HG02571 (cell line): ENCODE measurements at regions not wholly inside any gene's neighbourhood (a gene's known extent, or its start where the extent isn't known, plus 50 kb on each side); places are given as distances from the start of the nearest gene placed in this dataset.
A peak's percentile ranks its signal among the peaks of the same experiment; 100 is the strongest.
"Not testable (repeated sequence)": the region's sequence is repeated elsewhere in the genome, so short reads cannot be mapped to it uniquely, and the experiment has no call there.

ENCODE experiments used
- ATAC-seq: cut with Tn5 transposase; IDR thresholded peaks from one replicate; pipeline ENCODE4 v1.9.1; 2021; ENCODE audit warnings: mild to moderate bottlenecking, moderate library complexity; ENCODE audit not compliant: unreplicated experiment

DNA sequence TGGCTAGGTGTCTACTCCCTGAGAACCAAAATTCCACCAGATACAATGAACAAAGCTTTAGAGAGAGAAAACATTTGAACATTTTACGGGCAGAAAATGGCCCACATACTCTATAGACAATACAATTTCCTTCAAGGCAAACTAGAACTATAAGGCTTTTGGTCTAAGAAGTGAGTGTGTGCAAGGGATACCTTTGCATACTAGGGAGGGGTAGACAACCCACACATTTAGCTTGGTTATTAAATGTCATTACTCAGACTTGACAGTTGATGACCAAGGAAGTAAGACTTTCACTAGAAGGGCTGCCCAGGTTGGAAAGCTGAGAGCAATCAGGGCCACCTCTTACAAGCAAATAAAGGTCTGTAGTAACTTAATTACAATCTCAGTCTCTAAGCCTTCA, 64.0 kb upstream of the PLEKHM1 start:
- ATAC-seq, result not testable (repeated sequence)

DNA sequence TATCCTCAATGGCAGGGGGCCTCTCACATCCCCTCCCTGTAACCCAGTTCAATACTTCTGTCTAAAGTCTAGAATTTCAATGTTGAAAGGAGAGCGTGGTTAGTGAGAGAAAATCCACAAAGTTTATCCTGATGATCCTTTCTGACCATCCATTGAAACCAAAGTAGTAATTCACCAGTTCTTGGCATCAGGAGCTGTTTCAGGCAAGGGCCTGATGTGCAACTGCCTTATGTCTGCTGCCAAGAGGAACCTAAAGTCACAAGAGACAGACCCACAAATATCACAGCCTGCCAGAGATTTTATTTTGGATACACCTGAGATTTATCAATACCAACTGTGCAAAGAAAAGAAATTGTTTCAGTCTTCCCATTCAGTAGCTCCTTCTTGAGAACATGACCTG, 68.3 kb upstream of the PLEKHM1 start:
- ATAC-seq, result not testable (repeated sequence)

DNA sequence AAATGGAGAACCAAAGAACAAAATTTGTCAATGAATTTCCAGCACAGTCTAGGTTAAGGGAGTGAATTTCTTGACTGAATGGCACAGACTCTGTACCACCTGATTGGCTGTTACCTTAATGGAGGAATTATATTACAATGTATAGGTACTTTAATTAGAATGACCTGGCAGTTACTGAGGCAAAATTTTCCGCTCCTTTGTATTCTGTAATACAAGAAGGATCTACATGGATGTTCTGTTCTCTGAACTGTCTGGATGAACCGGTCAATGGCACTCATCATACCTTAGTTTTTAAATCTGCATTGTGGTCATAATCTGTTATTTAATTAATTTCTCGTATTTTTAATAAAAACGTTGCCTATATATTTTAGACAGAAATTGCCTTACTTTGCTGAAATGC, 72.3 kb upstream of the PLEKHM1 start:
- not testable (repeated sequence) for ATAC-seq

DNA sequence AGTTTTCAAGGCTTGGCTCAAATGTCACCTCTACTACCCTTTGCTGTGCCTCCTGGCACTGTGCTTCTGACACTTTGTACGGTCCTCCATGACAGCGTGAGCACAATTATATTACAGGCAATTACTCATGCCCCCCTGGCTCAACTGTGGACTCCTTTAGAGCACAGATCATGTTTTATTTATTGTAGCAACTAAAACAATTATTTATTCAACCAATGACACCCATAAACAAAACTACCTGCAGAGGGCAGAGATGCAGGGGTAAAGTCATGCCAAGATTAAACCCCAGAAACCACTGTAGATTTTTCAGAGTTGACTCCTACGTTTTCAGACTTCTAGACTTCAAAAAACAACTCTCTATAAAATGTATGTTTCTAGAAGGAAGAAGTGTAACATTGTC, 72.8 kb upstream of the PLEKHM1 start:
- ATAC-seq, result not testable (repeated sequence)

DNA sequence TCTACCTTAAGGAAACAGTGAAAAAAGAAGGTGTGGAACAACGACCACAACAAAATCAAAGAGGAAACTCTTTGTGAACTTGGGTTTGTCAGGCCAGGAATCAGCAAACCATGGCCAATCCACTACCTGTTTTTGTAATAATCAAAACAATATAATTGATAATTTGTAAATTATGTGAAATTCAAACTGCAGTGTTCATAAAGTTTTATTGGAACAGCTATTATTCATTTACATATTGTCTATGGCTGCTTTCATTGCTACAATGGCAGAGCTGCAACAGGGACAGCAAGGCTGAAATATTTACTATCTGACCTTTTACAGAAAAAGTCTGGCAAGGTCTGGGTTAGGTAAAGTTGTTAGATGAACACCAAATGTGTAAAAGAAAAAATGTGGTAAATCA, 77.8 kb upstream of the PLEKHM1 start:
- not testable (repeated sequence) for ATAC-seq

DNA sequence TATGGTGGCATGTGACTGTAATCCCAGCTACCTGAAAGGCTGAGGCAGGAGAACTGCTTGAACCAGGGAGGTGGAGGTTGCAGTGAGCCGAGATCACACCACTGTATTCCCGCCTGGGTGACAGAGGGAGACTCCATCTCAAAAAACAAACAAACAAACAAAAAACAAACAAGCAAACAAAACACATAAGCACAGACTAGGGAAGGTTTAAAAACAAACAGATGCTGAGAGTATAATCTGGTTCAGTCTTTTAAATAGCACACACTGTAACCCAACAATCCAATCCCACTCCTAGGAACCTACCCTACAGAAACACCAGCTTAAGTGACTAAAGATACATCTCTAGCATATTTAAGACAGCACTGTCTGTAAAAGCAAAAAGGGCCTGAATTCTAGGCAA, 82.8 kb upstream of the PLEKHM1 start:
- ATAC-seq, result not testable (repeated sequence)

DNA sequence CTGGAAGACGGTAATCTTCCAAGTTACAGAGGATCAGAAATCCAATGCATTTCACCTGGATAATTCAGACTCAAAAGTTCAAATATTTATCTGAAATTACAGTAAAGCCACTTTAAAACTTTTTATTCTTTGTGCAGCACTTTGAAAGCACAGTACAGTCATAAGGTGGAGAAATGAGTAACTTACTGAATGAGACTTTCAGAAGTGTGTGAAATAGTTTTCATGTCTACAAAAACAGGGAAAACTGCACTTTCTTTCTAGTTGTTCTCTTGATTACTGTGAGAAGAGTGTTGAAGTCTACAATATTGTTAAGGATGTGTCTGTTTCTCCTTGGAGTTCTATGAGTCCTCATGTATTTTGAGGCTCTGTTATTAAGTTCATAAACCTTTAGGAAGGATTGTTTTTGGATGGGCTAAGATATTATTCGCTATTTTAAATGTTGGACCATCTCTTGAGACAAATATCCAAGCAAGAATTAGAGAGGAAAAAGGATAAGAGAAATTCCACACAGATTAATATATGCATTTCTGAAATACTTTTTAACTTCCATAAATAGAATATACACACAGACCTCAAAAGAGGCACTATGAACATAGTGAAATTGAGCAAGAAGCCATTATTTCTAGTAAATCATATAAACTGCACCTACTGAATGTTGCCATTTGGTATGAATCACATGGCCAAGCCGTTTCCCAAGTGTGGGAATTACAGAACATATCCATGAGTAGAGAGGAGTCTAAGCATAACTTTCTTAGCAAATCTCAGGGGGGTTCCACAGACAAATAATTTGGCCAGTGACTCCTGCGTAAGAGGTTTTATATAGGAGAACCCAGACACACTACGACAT, 83.6 kb upstream of the PLEKHM1 start:
- ATAC-seq, result no peak

DNA sequence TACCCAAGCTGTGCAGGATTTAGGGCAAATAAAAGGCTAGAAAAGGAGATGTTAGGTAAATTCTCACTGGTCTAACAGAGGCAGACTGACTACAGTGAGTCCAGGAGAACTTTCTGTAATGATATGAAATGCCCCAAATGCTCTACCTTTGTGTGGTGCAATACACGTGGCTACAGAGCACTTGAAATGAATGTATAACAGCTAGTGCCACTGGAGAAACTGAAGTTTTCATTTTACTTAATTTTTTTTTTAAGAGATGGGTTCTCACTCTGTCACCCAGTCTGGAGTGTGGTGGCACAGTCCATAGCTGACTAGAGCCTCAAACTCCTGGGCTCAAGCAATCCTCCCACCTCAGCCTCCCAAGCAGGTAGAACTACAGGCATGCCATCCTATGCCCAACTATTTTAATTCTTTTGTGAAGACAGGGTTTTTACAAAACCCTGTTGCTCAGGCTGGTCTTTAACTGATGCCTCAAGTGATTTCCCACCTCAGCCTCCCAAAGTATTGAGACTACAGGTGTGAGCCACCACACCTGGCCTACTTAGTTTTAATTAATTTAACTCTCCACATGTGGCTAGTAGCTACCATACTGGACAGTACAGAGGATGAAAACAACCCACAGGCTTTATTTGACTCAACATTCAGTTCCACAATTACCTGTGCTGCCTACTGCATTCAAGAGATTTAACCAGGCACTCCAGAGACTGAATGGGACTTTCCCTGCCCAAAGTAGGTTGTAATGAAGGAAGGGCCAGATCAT, 84.8 kb upstream of the PLEKHM1 start:
- no peak for ATAC-seq

DNA sequence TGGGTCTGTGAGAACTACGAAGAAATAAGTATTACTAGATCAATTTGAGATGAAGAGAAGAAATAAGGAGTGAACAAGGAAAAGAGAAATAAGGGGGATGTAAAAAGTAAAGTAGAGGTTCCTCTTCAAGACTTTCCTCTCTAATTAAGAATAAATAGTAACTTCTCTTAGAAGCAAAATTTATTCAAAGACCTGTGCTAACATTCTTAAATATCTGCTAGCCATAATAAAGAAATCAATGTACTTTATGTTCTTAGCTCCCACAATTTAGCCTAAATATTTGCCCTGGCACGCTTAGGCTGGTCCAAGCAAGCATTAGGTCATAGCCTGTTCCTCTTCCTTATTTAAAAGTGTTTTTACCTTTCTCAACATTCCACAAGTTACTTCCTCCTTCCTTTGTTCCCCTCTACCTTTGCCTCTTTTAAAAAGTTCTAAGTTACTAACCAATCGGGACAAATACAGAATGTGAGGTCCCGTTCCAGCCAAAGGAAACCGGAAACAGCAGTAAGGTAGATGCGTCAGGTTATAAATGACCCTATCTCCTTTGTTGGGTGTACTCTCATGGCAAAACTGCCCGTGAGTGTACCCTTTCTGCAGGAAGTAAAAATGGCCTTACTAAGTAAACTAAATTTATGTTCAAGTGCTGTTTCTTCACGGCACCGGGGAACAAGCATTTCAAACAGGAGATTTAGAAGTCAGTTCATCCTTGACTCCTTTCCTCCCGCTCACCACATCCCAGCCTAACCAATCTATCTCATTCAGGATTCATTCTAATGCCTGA, 86.2 kb upstream of the PLEKHM1 start:
- not testable (repeated sequence) for ATAC-seq

DNA sequence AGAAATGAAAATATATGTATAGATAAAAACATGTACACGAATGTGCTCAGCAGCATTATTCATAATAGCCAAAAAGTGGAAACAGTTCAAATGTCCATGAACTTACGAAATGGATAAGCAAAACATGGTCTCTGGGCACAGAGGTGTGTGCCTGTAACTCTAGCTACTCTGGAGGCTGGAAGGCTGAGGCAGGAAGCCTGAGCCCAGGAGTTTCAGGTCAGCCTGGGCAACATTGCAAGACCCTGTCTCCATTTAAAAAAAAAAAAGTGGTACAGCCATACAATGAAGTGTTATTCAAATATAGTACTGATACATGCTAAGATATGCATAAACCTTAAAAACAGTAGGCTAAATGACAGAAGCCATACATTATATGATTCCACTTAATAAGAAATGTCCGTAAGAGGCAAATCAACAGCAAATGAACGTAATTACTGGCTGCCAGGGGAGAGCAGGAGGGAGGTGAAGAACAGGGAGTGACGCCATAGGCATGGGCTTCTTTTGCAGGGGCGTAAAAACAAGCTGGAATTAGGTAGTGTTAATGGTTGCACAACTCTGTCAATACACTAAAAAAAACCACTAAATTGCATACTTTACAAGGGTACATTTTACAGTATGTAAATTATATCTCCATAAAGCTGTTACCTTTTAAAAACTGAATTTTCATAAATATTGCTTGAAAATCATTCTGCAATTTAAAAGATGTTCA, 87.2 kb upstream of the PLEKHM1 start:
- ATAC-seq, result no peak

DNA sequence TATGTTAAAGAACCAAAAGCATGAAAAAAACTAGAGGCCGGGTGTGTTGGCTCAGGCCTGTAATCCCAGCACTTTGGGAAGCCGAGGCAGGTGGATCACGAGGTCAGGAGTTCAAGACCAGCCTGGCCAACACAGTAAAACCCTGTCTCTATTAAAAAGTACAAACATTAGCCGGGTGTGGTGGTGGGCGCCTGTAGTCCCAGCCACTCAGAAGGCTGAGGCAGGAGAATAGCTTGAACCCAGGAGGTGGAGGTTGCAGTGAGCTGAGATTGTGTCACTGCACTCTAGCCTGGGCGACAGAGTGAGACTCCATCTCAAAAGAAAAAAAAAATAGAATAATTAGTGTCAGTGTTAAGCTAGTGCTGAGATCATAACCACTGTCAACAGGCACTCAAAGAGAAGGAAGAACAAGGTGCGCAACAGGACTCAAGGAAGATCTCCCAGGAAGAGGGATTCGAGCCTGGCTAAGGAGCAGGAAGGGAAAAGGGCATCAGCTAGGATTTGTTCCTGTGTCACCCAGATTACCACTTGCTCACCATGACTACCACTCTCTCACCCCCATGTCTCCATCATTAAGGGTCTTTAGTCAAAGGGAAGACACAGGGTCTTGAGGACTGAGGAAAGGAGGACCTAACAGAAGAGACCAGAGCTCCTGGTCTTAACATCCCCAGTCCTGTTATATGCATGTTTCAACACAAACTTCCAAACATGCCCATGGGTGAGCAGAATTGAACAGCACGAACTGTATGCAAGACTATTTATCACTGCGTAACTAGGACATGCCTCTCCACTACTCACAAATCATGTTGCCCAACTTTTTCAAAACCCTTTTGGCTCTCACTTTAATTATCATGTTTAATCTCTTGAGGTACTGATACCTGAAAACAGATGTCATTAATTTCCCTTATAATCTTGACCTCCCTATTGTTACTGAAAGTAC, 88.3 kb upstream of the PLEKHM1 start:
- no peak for ATAC-seq

DNA sequence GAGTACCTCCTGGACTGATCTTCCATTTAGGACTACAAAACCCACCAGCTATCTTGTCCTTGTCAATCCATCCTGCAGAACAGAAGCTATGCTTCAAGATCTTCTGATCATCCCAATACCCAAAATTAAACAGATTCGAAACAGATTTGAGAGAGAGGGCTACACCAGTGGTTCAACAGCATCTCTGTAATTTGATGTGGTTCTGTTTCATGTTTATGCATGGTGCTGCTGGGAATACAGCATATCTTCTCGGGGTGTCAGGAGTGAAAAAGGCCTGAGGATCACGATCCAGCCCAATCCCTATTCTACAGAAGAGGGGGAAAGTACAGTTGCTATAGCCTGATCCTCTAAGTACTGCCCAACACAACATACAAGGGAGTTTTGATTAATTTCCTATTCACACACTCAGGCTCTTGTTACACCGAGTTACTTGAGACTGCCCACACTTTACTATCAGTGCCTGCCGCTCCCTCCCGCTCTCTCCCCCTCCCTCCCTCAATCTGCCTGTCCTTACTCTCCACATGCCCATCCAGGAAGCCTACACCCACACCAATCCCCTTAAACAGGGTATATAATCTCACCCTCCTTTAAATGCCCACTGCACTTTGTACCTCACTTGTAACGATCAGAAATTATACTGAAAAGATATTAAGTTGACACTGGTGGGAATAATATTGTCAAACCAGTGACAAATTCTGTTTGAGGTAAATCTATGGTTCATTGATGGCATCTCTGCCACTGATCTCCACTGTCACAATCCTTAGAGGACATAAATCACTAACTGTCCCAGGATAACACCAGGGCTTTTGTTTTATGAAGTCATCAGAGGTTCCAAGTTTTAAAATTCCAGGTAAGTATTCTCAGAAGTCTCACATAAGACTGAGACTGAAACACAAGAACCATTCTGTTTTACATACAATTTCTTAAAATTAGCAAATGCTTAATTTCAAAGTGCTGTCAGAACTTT, 89.3 kb upstream of the PLEKHM1 start:
- no peak for ATAC-seq

DNA sequence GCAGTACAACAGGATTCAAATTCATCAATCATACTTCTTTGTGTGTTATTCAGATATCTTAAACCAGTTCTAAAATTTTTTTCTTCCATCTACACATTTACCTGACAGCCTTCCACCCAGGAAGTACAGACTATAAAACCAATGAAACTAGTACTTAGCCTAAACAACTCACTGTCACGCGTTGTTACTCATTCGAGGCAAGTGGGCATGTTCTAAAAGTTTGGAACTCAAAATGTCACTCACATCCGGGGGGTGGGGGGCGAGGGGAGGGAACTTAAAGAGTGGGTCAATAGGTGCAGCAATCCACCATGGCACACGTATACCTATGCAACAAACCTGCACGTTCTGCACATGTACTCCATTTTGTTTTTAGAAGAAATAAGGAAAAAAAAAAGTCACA, 90.4 kb upstream of the PLEKHM1 start:
- ATAC-seq, result no peak

DNA sequence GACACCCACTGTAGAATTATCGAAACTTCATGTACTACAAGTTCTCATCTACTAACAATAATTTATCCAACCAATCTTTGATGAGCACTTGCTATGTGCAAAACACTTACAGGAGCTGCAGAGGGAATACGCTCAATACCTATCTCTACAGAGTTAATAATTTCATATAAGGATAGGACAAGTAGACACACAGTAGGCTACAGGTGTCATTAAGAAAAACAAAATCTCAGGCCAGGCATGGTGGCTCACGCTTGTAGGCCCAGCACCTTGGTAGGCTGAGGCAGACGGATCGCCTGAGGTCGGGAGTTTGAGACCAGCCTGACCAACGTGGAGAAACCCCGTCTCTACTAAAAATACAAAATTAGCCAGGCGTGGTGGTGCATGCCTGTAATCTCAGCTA, 91.3 kb upstream of the PLEKHM1 start:
- ATAC-seq, result no peak

DNA sequence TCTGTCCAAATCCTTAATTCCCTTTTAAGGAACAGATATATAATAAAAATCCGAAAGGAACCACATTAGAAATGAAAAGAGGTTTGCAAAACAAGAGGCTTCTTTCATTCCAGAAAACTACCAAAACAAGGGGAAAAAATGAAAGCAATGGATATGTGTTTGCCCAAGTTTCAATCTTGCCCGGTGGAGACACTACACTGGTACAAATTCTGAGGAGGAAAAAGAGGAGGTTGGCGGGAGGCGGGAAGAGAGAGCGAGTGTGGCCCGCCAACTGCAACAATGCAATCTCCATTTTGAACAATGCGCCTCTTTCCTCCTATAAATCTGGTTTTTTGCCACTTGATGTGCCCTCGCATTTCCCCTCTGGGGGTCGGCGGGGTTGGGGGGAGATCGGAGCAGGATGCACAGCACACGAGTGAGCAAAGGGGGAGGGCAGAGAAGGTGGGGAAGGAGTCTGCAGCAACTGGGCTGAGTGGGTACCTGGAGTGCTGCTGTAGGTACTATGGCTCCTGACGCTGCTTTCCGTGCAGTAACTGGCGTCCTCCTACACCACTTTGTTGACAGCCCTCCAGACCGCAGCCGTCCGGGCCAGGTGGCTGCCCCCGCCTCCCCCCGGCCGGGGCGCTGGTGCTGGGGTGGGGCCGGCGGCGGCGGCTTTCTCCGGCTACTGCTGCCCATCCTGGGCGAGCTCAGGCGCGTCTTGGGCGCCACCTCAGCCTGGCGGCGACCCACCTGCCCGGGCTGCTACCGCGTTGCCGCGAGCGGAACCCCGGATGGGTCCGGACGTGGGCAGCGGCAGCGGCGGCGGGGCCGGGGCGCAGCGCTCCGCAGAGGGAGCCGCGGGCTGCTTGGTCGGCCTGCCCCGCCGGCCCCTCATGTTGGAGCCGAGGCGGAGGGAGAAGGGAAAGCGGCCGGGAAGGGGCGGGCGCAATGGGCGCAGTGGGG, 93.8 kb upstream of the PLEKHM1 start:
- peak; percentile 45 for ATAC-seq

DNA sequence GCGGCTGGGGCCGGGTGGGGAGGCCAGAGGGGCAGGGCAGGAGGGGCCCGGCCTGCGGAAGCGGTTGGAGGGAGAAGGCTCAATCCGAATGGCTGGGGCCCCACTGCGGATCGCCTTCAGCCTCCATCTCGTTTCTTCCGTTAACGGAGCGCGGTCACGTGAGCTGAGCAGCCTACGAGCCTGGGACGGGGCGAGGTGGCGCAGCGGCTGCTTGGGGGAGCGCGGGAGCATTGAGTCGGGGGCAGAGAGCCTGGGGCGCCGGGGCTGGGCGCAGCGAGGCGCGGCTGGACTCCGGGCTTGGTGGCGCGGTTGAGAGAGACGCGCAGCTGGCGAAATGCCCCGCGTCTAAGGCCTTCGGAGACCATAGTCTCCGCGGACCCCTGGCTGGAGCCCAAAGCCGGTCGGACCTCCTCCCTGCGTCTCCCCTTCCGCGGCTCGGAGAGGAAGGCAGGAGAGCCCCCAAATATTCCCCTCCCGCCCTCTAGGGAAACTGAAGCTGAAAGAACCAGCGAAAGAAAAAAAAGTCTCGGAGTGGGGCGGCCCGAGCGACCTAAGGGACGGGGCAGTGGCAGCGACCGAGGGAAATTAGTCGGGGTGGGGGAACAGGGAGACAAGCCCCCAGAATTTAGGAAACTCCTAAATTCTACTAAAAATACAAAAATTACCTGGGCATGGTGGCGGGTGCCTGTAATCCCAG, 94.7 kb upstream of the PLEKHM1 start:
- peak; percentile 52 for ATAC-seq
